Suprapubic skin (tissue), 4 donors: ENCODE measurements at regions not wholly inside any gene's neighbourhood (a gene's known extent, or its start where the extent isn't known, plus 50 kb on each side); places are given as distances from the start of the nearest gene placed in this dataset.

ENCODE experiments used
- EP300 ChIP-seq: sonication (generic); formaldehyde crosslinking; IDR thresholded peaks from one replicate; pipeline ENCODE4 v1.6.1; 2017; ENCODE audit warnings: antibody characterized with exemption
- POLR2A ChIP-seq, 2 donors: fragments of 450-650 bp; IDR thresholded peaks; one replicate each; pipeline ENCODE4 v1.6.1; 2017; ENCODE audit warnings: antibody characterized with exemption in 2 of 2, mild to moderate bottlenecking in 2 of 2, moderate library complexity in 2 of 2
- POLR2AphosphoS5 ChIP-seq, 3 donors: sonication (generic); formaldehyde crosslinking; IDR thresholded peaks; one replicate each; pipeline ENCODE4 v1.6.1; 2017; ENCODE audit warnings: antibody characterized with exemption in 3 of 3
- TF ChIP-seq, protein P1 (sequence below), 2 donors: fragments of 200-600 bp in 1 of 2; fragments of 450-650 bp in 1 of 2; sonication (generic) in 1 of 2; IDR thresholded peaks; one replicate each; pipeline ENCODE4 v1.5.1; 2016 to 2019; ENCODE audit warnings: antibody characterized with exemption in 2 of 2, mild to moderate bottlenecking in 1 of 2, moderate library complexity in 1 of 2

DNA sequence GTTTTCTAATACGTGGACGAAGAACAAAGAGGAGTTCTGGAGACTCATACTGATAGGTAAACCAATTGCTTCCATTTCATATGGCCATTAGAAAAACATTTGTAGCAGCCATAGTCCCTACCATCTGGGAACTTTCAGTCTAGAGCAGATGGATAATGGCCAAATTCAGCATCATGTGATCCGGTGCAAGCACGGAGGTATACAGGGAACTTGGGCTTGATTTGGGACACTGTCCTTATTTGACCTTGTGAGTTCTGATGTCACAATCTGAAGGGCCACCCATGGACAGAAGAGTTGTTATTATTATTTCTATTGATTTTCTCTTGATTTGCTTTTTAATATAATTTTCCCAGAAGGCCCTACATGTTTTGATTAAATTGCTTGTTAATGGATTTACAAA, 154.6 kb upstream of the ZNF267 start:
- TF ChIP-seq, protein P1, sequence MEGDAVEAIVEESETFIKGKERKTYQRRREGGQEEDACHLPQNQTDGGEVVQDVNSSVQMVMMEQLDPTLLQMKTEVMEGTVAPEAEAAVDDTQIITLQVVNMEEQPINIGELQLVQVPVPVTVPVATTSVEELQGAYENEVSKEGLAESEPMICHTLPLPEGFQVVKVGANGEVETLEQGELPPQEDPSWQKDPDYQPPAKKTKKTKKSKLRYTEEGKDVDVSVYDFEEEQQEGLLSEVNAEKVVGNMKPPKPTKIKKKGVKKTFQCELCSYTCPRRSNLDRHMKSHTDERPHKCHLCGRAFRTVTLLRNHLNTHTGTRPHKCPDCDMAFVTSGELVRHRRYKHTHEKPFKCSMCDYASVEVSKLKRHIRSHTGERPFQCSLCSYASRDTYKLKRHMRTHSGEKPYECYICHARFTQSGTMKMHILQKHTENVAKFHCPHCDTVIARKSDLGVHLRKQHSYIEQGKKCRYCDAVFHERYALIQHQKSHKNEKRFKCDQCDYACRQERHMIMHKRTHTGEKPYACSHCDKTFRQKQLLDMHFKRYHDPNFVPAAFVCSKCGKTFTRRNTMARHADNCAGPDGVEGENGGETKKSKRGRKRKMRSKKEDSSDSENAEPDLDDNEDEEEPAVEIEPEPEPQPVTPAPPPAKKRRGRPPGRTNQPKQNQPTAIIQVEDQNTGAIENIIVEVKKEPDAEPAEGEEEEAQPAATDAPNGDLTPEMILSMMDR (IDR thresholded peaks at IDR 0.05) = no peak
- TF ChIP-seq EP300 = no peak
- TF ChIP-seq POLR2A (IDR thresholded peaks at IDR 0.05) = no peak
- TF ChIP-seq POLR2AphosphoS5 (IDR thresholded peaks at IDR 0.05) = no peak
